ENCODE measurements at regions not wholly inside any gene's neighbourhood (a gene's known extent, or its start where the extent isn't known, plus 50 kb on each side); places are given as distances from the start of the nearest gene placed in this dataset.

GRCh38 chr9:129514497-129514867 lies 106.4 kb downstream of the C9orf50 start:
- TF ChIP-seq POLR2AphosphoS5 (IDR thresholded peaks at IDR 0.05; ENCODE audit: borderline replicate concordance, low read depth, low read length) (no peak), EZH2 (IDR thresholded peaks at IDR 0.05) (no peak), FOXP2 (optimal IDR thresholded peaks at IDR 0.05; ENCODE audit: control extremely low read depth, extremely low read length, insufficient read depth) (no peak)
- H3K4me3 ChIP-seq: no peak overlapping the region
- H3K27ac ChIP-seq: no peak overlapping the region
- H3K36me3 ChIP-seq (ENCODE audit: insufficient read depth, low read length): no peaks in the 10 kb centered on the region
- H3K9ac ChIP-seq (ENCODE audit: insufficient read length): no peak overlapping the region
- no peak for DNase-seq (ENCODE audit: low read depth, low spot score)
- peaks cover 5% of the 10 kb centered on the region; the same call in 1 of the 2 replicates for H3K9me3 ChIP-seq (ENCODE audit: low read depth, low read length)

DNA sequence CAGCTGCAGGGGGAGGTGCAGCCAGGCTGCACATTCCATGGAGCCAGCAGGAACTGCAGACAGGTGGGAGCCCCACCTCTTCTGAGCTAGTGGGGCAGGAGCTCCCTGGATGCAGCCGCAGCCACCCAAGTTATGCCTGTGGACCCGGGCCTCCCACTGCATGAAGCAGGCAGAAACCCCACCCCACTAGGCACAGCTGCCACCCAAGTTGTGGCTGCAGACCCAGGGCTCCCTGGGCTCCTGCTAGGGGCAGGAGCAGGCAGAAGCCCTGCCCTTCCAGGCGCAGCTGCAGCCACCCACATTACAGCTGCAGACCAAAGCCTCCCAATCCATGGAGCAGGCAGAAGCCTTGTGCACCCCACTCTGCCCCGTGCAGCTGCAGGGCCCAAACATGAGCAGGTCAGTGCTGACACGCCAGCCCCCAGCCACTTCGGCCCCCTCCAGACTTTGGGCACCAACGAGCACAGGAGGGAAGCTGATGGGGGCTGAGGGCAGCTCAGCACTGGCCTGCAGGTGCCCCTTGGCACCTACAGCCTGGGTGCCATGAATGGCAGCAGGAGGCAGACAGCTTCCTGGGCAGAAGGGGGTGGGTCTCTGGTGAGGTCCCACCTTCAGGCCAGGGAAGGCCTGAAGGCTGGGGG lies 106.9 kb downstream of the C9orf50 start:
- H3K4me3 ChIP-seq: no peak overlapping the region
- no peaks in the 10 kb centered on the region for H3K36me3 ChIP-seq (ENCODE audit: insufficient read depth, low read length)
- H3K27ac ChIP-seq: no peak overlapping the region
- TF ChIP-seq EZH2 (IDR thresholded peaks at IDR 0.05) (no peak), POLR2AphosphoS5 (IDR thresholded peaks at IDR 0.05; ENCODE audit: borderline replicate concordance, low read depth, low read length) (no peak), FOXP2 (optimal IDR thresholded peaks at IDR 0.05; ENCODE audit: control extremely low read depth, extremely low read length, insufficient read depth) (no peak)
- DNase-seq (ENCODE audit: low read depth, low spot score): no peak
- H3K9me3 ChIP-seq (ENCODE audit: low read depth, low read length): peaks cover 5% of the 10 kb centered on the region; the same call in 1 of the 2 replicates
- no peak overlapping the region for H3K9ac ChIP-seq (ENCODE audit: insufficient read length)

DNA sequence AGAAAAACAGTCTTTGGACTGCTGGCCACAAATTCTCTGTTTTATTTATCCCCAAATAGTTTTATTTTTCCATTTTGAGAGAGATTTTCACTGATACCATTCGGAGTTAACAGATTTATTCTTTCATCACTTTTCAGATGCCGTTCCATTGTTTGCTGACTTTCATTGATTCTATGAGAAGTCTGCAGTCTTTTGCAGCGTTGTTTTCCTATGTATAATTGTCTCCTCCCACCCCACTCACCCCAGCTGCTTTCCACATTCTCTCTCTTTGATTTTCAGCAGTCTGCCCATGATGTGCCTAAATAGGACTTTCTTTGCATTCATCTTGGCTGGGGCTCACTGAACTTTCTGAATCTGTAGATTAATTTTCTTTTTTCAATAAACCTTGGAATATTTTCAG lies 107.6 kb downstream of the C9orf50 start:
- H3K36me3 ChIP-seq (ENCODE audit: insufficient read depth, low read length): no peaks in the 10 kb centered on the region
- TF ChIP-seq EZH2 (IDR thresholded peaks at IDR 0.05) (no peak), FOXP2 (optimal IDR thresholded peaks at IDR 0.05; ENCODE audit: control extremely low read depth, extremely low read length, insufficient read depth) (no peak)
- no peak overlapping the region for H3K9ac ChIP-seq (ENCODE audit: insufficient read length)
- H3K27ac ChIP-seq: no peak overlapping the region
- H3K9me3 ChIP-seq (ENCODE audit: low read depth, low read length): peaks cover 5% of the 10 kb centered on the region; the same call in 1 of the 2 replicates
- no peak overlapping the region for H3K4me3 ChIP-seq
- no peak for DNase-seq (ENCODE audit: low read depth, low spot score)

GRCh38 chr9:129511285-129511900 lies 109.5 kb downstream of the C9orf50 start:
- no peak overlapping the region for H3K9ac ChIP-seq (ENCODE audit: insufficient read length)
- H3K9me3 ChIP-seq (ENCODE audit: low read depth, low read length): peaks cover 5% of the 10 kb centered on the region; the same call in 1 of the 2 replicates
- H3K36me3 ChIP-seq (ENCODE audit: insufficient read depth, low read length): no peaks in the 10 kb centered on the region
- no peak overlapping the region for H3K27ac ChIP-seq
- H3K4me3 ChIP-seq: no peak overlapping the region
- TF ChIP-seq POLR2AphosphoS5 (IDR thresholded peaks at IDR 0.05; ENCODE audit: borderline replicate concordance, low read depth, low read length) (no peak), EZH2 (IDR thresholded peaks at IDR 0.05) (no peak), FOXP2 (optimal IDR thresholded peaks at IDR 0.05; ENCODE audit: control extremely low read depth, extremely low read length, insufficient read depth) (no peak)
- DNase-seq (ENCODE audit: low read depth, low spot score): no peak

GRCh38 chr9:129509533-129509928 lies 111.4 kb downstream of the C9orf50 start:
- Histone ChIP-seq H3K9me3 (ENCODE audit: low read depth, low read length) (peaks cover 5% of the 10 kb centered on the region; the same call in 1 of the 2 replicates), H3K4me3 (no peak overlapping the region), H3K36me3 (ENCODE audit: insufficient read depth, low read length) (no peaks in the 10 kb centered on the region), H3K9ac (ENCODE audit: insufficient read length) (no peak overlapping the region), H3K27ac (no peak overlapping the region)
- no peak for DNase-seq (ENCODE audit: low read depth, low spot score)
- TF ChIP-seq EZH2 (IDR thresholded peaks at IDR 0.05): no peak
- TF ChIP-seq POLR2AphosphoS5 (IDR thresholded peaks at IDR 0.05; ENCODE audit: borderline replicate concordance, low read depth, low read length): no peak
- TF ChIP-seq FOXP2 (optimal IDR thresholded peaks at IDR 0.05; ENCODE audit: control extremely low read depth, extremely low read length, insufficient read depth): no peak

GRCh38 chr9:129507805-129508204 lies 113.1 kb downstream of the C9orf50 start:
- no peaks in the 10 kb centered on the region for H3K9me3 ChIP-seq (ENCODE audit: low read depth, low read length)
- no peak overlapping the region for H3K9ac ChIP-seq (ENCODE audit: insufficient read length)
- H3K36me3 ChIP-seq (ENCODE audit: insufficient read depth, low read length): no peaks in the 10 kb centered on the region
- no peak overlapping the region for H3K4me3 ChIP-seq
- TF ChIP-seq POLR2AphosphoS5 (IDR thresholded peaks at IDR 0.05; ENCODE audit: borderline replicate concordance, low read depth, low read length) (no peak), EZH2 (IDR thresholded peaks at IDR 0.05) (no peak), FOXP2 (optimal IDR thresholded peaks at IDR 0.05; ENCODE audit: control extremely low read depth, extremely low read length, insufficient read depth) (no peak)
- H3K27ac ChIP-seq: no peak overlapping the region
- DNase-seq (ENCODE audit: low read depth, low spot score): no peak

DNA sequence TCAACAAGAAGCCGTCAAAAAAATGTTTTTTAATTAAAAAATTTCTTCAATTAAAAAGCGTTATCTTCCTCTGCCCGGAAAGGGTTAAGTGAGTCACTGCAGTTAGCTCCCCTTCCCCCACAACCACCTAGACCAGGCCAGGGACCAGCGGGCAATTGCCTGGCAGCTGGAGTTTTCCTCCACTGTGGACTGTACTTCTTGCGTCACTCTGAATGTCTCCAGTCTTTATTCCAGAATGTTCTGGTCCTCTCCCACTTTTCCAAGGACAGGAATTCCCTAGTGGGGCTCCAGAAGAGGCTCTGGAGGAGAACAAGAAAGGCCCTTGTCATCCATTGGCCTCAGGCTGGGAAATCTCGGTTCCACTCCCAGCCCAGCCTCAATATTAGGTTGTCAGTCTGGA lies 114.0 kb downstream of the C9orf50 start:
- no peak for TF ChIP-seq POLR2AphosphoS5 (IDR thresholded peaks at IDR 0.05; ENCODE audit: borderline replicate concordance, low read depth, low read length)
- TF ChIP-seq EZH2 (IDR thresholded peaks at IDR 0.05): no peak
- no peak for TF ChIP-seq FOXP2 (optimal IDR thresholded peaks at IDR 0.05; ENCODE audit: control extremely low read depth, extremely low read length, insufficient read depth)
- Histone ChIP-seq H3K4me3 (no peak overlapping the region), H3K9me3 (ENCODE audit: low read depth, low read length) (no peaks in the 10 kb centered on the region), H3K9ac (ENCODE audit: insufficient read length) (no peak overlapping the region), H3K36me3 (ENCODE audit: insufficient read depth, low read length) (no peaks in the 10 kb centered on the region), H3K27ac (no peak overlapping the region)
- DNase-seq (ENCODE audit: low read depth, low spot score): no peak

- H3K9me3 ChIP-seq (ENCODE audit: low read depth, low read length): no peaks in the 10 kb centered on the region
- TF ChIP-seq FOXP2 (optimal IDR thresholded peaks at IDR 0.05; ENCODE audit: control extremely low read depth, extremely low read length, insufficient read depth) (no peak), POLR2AphosphoS5 (IDR thresholded peaks at IDR 0.05; ENCODE audit: borderline replicate concordance, low read depth, low read length) (no peak), EZH2 (IDR thresholded peaks at IDR 0.05) (no peak)
- H3K9ac ChIP-seq (ENCODE audit: insufficient read length): no peak overlapping the region
- H3K4me3 ChIP-seq: no peak overlapping the region
- no peaks in the 10 kb centered on the region for H3K36me3 ChIP-seq (ENCODE audit: insufficient read depth, low read length)
- DNase-seq (ENCODE audit: low read depth, low spot score): no peak
- H3K27ac ChIP-seq: no peak overlapping the region
Measured at GRCh38 chr9:129506041-129506440, 114.9 kb downstream of the C9orf50 start.
